Vagina (tissue), 2 donors: ENCODE measurements at regions not wholly inside any gene's neighbourhood (a gene's known extent, or its start where the extent isn't known, plus 50 kb on each side); places are given as distances from the start of the nearest gene placed in this dataset.

Source experiments
- DNase-seq, 2 donors: peaks; one replicate each; pipeline ENCODE4 v3.0.0-alpha.2; 2017; ENCODE audit errors: extremely low spot score in 2 of 2
- H3K27ac ChIP-seq: fragments of 200-600 bp; sonication (generic); one replicate; pipeline ENCODE4 v1.5.1; 2019
- H3K27me3 ChIP-seq: fragments of 200-600 bp; sonication (generic); one replicate; pipeline ENCODE4 v1.5.1; 2019
- H3K36me3 ChIP-seq, 2 donors: fragments of 200-600 bp; sonication (generic); one replicate each; pipeline ENCODE4 v1.5.1; 2017 to 2019
- H3K4me1 ChIP-seq: fragments of 200-600 bp; sonication (generic); one replicate; pipeline ENCODE4 v1.5.1; 2019
- H3K4me3 ChIP-seq, 2 donors: fragments of 200-600 bp; sonication (generic); 1 replicate in 1 of 2; 2 replicates in 1 of 2; pipeline ENCODE4 v1.5.1; 2016 to 2019
- H3K9me3 ChIP-seq: fragments of 200-600 bp; sonication (generic); one replicate; pipeline ENCODE4 v1.5.1; 2019
- CTCF ChIP-seq, 3 experiments: fragments of 450-650 bp in 2 of 3; fragments of 200-600 bp in 1 of 3; sonication (generic) in 1 of 3; IDR thresholded peaks; one replicate each; pipeline ENCODE4 v1.5.1; 2017 to 2019; ENCODE audit warnings: antibody characterized with exemption in 3 of 3, mild to moderate bottlenecking in 2 of 3, moderate library complexity in 2 of 3
- POLR2A ChIP-seq, 2 donors: fragments of 450-650 bp; IDR thresholded peaks; one replicate each; pipeline ENCODE4 v1.6.1; 2017; ENCODE audit warnings: antibody characterized with exemption in 2 of 2, mild to moderate bottlenecking in 2 of 2, moderate library complexity in 2 of 2
- POLR2AphosphoS5 ChIP-seq, 2 donors: sonication (generic); formaldehyde crosslinking; IDR thresholded peaks; one replicate each; pipeline ENCODE4 v1.9.0; 2017; ENCODE audit warnings: antibody characterized with exemption in 2 of 2, mild to moderate bottlenecking in 2 of 2, low read depth in 1 of 2; ENCODE audit not compliant: insufficient read depth in 1 of 2
- intact Hi-C: fragments of 100-400 bp; cut with DNase I; formaldehyde crosslinking; loops from one replicate; pipeline ENCODE4 v1.15.1; 2023

GRCh38 chr7:34299066-34299465 is 359.0 kb upstream of the NPSR1 start:
- intact Hi-C loops = no loop called here
- Histone ChIP-seq H3K27me3 (no peaks in the 10 kb centered on the region), H3K4me3 (no peak overlapping the region), H3K36me3 (no peaks in the 10 kb centered on the region), H3K27ac (no peak overlapping the region), H3K4me1 (no peaks in the 10 kb centered on the region), H3K9me3 (no peaks in the 10 kb centered on the region)
- no peak for DNase-seq
- TF ChIP-seq POLR2AphosphoS5 (IDR thresholded peaks at IDR 0.05; ENCODE audit: insufficient read depth in 1 of 2, low read depth in 1 of 2) = no peak
- TF ChIP-seq POLR2A (IDR thresholded peaks at IDR 0.05) = no peak
- no peak for TF ChIP-seq CTCF (IDR thresholded peaks at IDR 0.05)

GRCh38 chr7:34307540-34307939 is 350.5 kb upstream of the NPSR1 start:
- TF ChIP-seq CTCF (IDR thresholded peaks at IDR 0.05) = no peak
- no peak for TF ChIP-seq POLR2A (IDR thresholded peaks at IDR 0.05)
- no peak for TF ChIP-seq POLR2AphosphoS5 (IDR thresholded peaks at IDR 0.05; ENCODE audit: insufficient read depth in 1 of 2, low read depth in 1 of 2)
- H3K4me1 ChIP-seq = no peaks in the 10 kb centered on the region
- DNase-seq = no peak
- intact Hi-C loops = no loop called here
- H3K27me3 ChIP-seq = no peaks in the 10 kb centered on the region
- no peak overlapping the region for H3K27ac ChIP-seq
- H3K36me3 ChIP-seq = no peaks in the 10 kb centered on the region
- no peaks in the 10 kb centered on the region for H3K9me3 ChIP-seq
- no peak overlapping the region for H3K4me3 ChIP-seq

GRCh38 chr7:34308595-34308994 is 349.4 kb upstream of the NPSR1 start:
- no peak overlapping the region for H3K27ac ChIP-seq
- DNase-seq = no peak
- intact Hi-C loops = no loop called here
- TF ChIP-seq CTCF (IDR thresholded peaks at IDR 0.05) = no peak
- no peak for TF ChIP-seq POLR2AphosphoS5 (IDR thresholded peaks at IDR 0.05; ENCODE audit: insufficient read depth in 1 of 2, low read depth in 1 of 2)
- no peak for TF ChIP-seq POLR2A (IDR thresholded peaks at IDR 0.05)
- H3K4me1 ChIP-seq = no peaks in the 10 kb centered on the region
- H3K4me3 ChIP-seq = no peak overlapping the region
- H3K9me3 ChIP-seq = no peaks in the 10 kb centered on the region
- H3K27me3 ChIP-seq = no peaks in the 10 kb centered on the region
- no peaks in the 10 kb centered on the region for H3K36me3 ChIP-seq

- TF ChIP-seq CTCF (IDR thresholded peaks at IDR 0.05) = no peak
- TF ChIP-seq POLR2A (IDR thresholded peaks at IDR 0.05) = no peak
- no peak for TF ChIP-seq POLR2AphosphoS5 (IDR thresholded peaks at IDR 0.05; ENCODE audit: insufficient read depth in 1 of 2, low read depth in 1 of 2)
- Histone ChIP-seq H3K4me3 (no peak overlapping the region), H3K27ac (no peak overlapping the region), H3K9me3 (no peaks in the 10 kb centered on the region), H3K36me3 (no peaks in the 10 kb centered on the region), H3K27me3 (no peaks in the 10 kb centered on the region), H3K4me1 (no peaks in the 10 kb centered on the region)
- DNase-seq = no peak
- intact Hi-C loops = no loop called here
Measured at GRCh38 chr7:34309116-34309515, 348.9 kb upstream of the NPSR1 start.

- TF ChIP-seq POLR2AphosphoS5 (IDR thresholded peaks at IDR 0.05; ENCODE audit: insufficient read depth in 1 of 2, low read depth in 1 of 2) (no peak), POLR2A (IDR thresholded peaks at IDR 0.05) (no peak), CTCF (IDR thresholded peaks at IDR 0.05) (no peak)
- H3K27ac ChIP-seq = no peak overlapping the region
- no peaks in the 10 kb centered on the region for H3K27me3 ChIP-seq
- H3K9me3 ChIP-seq = no peaks in the 10 kb centered on the region
- DNase-seq = no peak
- H3K4me3 ChIP-seq = no peak overlapping the region
- intact Hi-C loops = no loop called here
- no peaks in the 10 kb centered on the region for H3K4me1 ChIP-seq
- no peaks in the 10 kb centered on the region for H3K36me3 ChIP-seq
Measured at GRCh38 chr7:34309584-34309983, 348.4 kb upstream of the NPSR1 start.
